ENCODE measurements at regions not wholly inside any gene's neighbourhood (a gene's known extent, or its start where the extent isn't known, plus 50 kb on each side); places are given as distances from the start of the nearest gene placed in this dataset.

GRCh38 chr16:86771506-86772460, 193.4 kb downstream of the FOXL1 start:
- Histone ChIP-seq H3K4me2 (ENCODE audit: insufficient read depth, low read length) (no peak overlapping the region), H3K27ac (ENCODE audit: low read length) (no peak overlapping the region), H3K79me2 (ENCODE audit: insufficient read depth, low read length) (no peaks in the 10 kb centered on the region), H2AFZ (ENCODE audit: low read depth, low read length) (no peak overlapping the region), H4K20me1 (ENCODE audit: insufficient read depth, low read length) (peaks cover 2% of the 10 kb centered on the region; the same call in 1 of the 2 replicates), H3K4me1 (ENCODE audit: insufficient read depth, low read length) (no peaks in the 10 kb centered on the region), H3K9me3 (ENCODE audit: insufficient read depth, low read length, severe bottlenecking) (no peaks in the 10 kb centered on the region), H3K36me3 (ENCODE audit: insufficient read depth, low read length) (no peaks in the 10 kb centered on the region), H3K9ac (ENCODE audit: low read depth, low read length) (no peak overlapping the region), H3K4me3 (ENCODE audit: low read depth in 1 of 2, low read length in 2 of 2) (no peak overlapping the region), H3K27me3 (ENCODE audit: insufficient read depth, low read length, poor library complexity) (peaks cover 4% of the 10 kb centered on the region)
- TF ChIP-seq EZH2 (IDR thresholded peaks at IDR 0.05; ENCODE audit: borderline replicate concordance, low read depth, low read length, severe bottlenecking) = no peak
- no peak for TF ChIP-seq CTCF (IDR thresholded peaks at IDR 0.05; ENCODE audit: borderline replicate concordance, extremely low read depth, low read length, poor library complexity, severe bottlenecking)
- ATAC-seq (ENCODE audit: insufficient read depth, low read depth) = no peak
- no peak for DNase-seq

GRCh38 chr16:86772671-86773353, 194.5 kb downstream of the FOXL1 start:
- no peak overlapping the region for H3K9ac ChIP-seq (ENCODE audit: low read depth, low read length)
- H3K4me3 ChIP-seq (ENCODE audit: low read depth in 1 of 2, low read length in 2 of 2) = no peak overlapping the region
- DNase-seq (no peak), ATAC-seq (ENCODE audit: insufficient read depth, low read depth) (no peak)
- H2AFZ ChIP-seq (ENCODE audit: low read depth, low read length) = no peak overlapping the region
- H3K27ac ChIP-seq (ENCODE audit: low read length) = no peak overlapping the region
- H4K20me1 ChIP-seq (ENCODE audit: insufficient read depth, low read length) = peaks cover 2% of the 10 kb centered on the region; the same call in 1 of the 2 replicates
- peaks cover 4% of the 10 kb centered on the region for H3K27me3 ChIP-seq (ENCODE audit: insufficient read depth, low read length, poor library complexity)
- no peak overlapping the region for H3K4me2 ChIP-seq (ENCODE audit: insufficient read depth, low read length)
- TF ChIP-seq CTCF (IDR thresholded peaks at IDR 0.05; ENCODE audit: borderline replicate concordance, extremely low read depth, low read length, poor library complexity, severe bottlenecking) (no peak), EZH2 (IDR thresholded peaks at IDR 0.05; ENCODE audit: borderline replicate concordance, low read depth, low read length, severe bottlenecking) (no peak)
- H3K9me3 ChIP-seq (ENCODE audit: insufficient read depth, low read length, severe bottlenecking) = no peaks in the 10 kb centered on the region
- no peaks in the 10 kb centered on the region for H3K36me3 ChIP-seq (ENCODE audit: insufficient read depth, low read length)
- H3K4me1 ChIP-seq (ENCODE audit: insufficient read depth, low read length) = no peaks in the 10 kb centered on the region
- H3K79me2 ChIP-seq (ENCODE audit: insufficient read depth, low read length) = no peaks in the 10 kb centered on the region

GRCh38 chr16:86773354-86773715, 195.0 kb downstream of the FOXL1 start:
- ATAC-seq (ENCODE audit: insufficient read depth, low read depth) = no peak
- Histone ChIP-seq H3K9ac (ENCODE audit: low read depth, low read length) (no peak overlapping the region), H3K4me3 (ENCODE audit: low read depth in 1 of 2, low read length in 2 of 2) (no peak overlapping the region), H2AFZ (ENCODE audit: low read depth, low read length) (no peak overlapping the region), H3K27me3 (ENCODE audit: insufficient read depth, low read length, poor library complexity) (peaks cover 4% of the 10 kb centered on the region), H3K9me3 (ENCODE audit: insufficient read depth, low read length, severe bottlenecking) (no peaks in the 10 kb centered on the region), H3K27ac (ENCODE audit: low read length) (no peak overlapping the region), H3K4me2 (ENCODE audit: insufficient read depth, low read length) (no peak overlapping the region), H3K79me2 (ENCODE audit: insufficient read depth, low read length) (no peaks in the 10 kb centered on the region), H3K4me1 (ENCODE audit: insufficient read depth, low read length) (no peaks in the 10 kb centered on the region), H3K36me3 (ENCODE audit: insufficient read depth, low read length) (no peaks in the 10 kb centered on the region), H4K20me1 (ENCODE audit: insufficient read depth, low read length) (peaks cover 2% of the 10 kb centered on the region; the same call in 1 of the 2 replicates)
- no peak for DNase-seq
- TF ChIP-seq EZH2 (IDR thresholded peaks at IDR 0.05; ENCODE audit: borderline replicate concordance, low read depth, low read length, severe bottlenecking) (no peak), CTCF (IDR thresholded peaks at IDR 0.05; ENCODE audit: borderline replicate concordance, extremely low read depth, low read length, poor library complexity, severe bottlenecking) (no peak)
